Epithelial cell of proximal tubule (primary cell): ENCODE measurements at regions not wholly inside any gene's neighbourhood (a gene's known extent, or its start where the extent isn't known, plus 50 kb on each side); places are given as distances from the start of the nearest gene placed in this dataset.
"Not testable (repeated sequence)": the region's sequence is repeated elsewhere in the genome, so short reads cannot be mapped to it uniquely, and the experiment has no call there.

Experiments used
- DNase-seq: peaks from one replicate; pipeline ENCODE4 v3.0.0-alpha.2; 2011; ENCODE audit warnings: low read depth
- H3K4me3 ChIP-seq: 2 replicates; pipeline ENCODE4 v1.5.1; 2011; ENCODE audit warnings: low read depth, mild to moderate bottlenecking, low read length
- CTCF ChIP-seq: conservative IDR thresholded peaks from 2 replicates; pipeline ENCODE4 v1.5.1; 2012; ENCODE audit warnings: low read depth, mild to moderate bottlenecking, low read length

GRCh38 chr15:20261321-20262280 lies 280.0 kb downstream of the GOLGA6L6 start:
- H3K4me3 ChIP-seq = not testable (repeated sequence)
- DNase-seq = peak; percentile 89

GRCh38 chr15:20260650-20261049 lies 280.9 kb downstream of the GOLGA6L6 start:
- DNase-seq, H3K4me3 ChIP-seq: not testable (repeated sequence)

DNA sequence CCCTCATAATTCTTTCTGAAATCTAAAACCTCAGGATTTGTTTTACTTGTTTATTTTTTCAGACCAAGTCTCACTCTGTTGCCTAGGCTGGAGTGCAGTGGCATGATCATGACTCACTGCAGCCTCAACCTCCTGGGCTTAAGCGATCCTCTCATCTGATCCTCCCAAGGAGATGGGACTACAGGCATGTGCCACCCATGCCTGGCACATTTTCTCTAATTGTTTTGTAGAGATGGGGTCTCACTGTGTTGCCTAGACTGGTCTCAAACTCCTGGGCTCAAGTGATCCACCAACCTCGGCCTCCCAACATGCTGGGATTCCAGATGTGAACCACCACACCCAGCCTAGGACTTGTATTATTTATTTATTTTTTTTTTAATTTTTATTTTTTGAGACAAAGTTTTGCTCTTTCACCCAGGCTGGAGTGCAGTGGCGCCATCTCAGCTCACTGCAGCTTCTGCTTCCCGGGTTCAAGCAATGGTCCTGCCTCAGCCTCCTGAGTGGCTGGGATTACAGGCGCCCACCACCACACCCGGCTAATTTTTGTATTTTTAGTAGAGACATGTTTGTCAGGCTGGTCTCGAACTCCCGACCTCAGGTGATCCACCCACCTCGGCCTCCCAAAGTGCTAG lies 281.9 kb downstream of the GOLGA6L6 start:
- DNase-seq, H3K4me3 ChIP-seq: not testable (repeated sequence)

GRCh38 chr15:20256394-20256793 lies 285.2 kb downstream of the GOLGA6L6 start:
- DNase-seq, H3K4me3 ChIP-seq: not testable (repeated sequence)

DNA sequence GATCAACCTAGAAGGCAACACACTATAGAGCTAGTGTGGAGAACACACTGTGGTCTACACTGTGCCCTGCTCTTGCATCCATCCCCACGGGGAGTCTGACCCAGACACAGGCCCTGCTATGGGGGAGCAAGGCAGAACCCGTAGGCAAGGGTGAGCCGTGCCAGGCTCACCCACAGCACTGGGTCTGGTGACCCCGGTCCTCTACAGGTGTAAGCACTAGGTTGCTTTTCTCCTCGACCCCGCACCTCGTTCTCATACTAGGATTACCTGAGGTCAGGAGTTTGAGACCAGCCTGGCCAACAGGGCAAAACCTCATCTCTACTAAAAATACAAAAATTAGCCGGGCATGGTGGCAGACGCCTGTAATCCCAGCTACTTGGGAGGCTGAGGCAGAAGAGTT lies 286.0 kb downstream of the GOLGA6L6 start:
- DNase-seq, H3K4me3 ChIP-seq: not testable (repeated sequence)

DNA sequence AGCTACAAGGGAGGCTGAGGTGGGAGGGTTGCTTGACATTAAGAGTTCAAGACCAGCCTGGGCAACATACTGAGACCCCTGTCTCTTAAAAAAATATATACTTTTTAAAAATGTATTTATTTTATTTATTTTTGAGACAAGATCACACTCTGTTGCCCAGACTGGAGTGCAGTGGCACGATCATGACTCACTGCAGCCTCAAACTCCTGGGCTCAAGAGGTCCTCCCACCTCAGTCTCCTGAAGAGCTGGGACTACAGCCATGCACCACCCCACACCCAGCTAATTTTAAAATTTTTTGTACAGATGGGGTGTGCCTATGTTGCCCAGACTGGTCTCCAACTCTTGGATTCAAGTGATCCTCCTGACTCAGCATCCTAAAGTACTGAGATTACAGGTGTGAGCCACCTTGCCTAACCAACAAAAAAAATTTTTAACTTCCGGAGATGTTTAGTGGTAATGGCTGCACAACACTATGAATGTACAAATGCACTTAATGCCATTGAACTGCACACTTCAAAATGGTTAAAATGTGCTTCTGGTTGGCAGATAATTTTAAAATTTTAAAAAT lies 288.5 kb downstream of the GOLGA6L6 start:
- DNase-seq, H3K4me3 ChIP-seq: not testable (repeated sequence)

GRCh38 chr15:20252040-20252439 lies 289.6 kb downstream of the GOLGA6L6 start:
- not testable (repeated sequence) for DNase-seq, H3K4me3 ChIP-seq

GRCh38 chr15:20251214-20252005 lies 290.2 kb downstream of the GOLGA6L6 start:
- not testable (repeated sequence) for DNase-seq, H3K4me3 ChIP-seq
- peak; percentile 17 for TF ChIP-seq CTCF

DNA sequence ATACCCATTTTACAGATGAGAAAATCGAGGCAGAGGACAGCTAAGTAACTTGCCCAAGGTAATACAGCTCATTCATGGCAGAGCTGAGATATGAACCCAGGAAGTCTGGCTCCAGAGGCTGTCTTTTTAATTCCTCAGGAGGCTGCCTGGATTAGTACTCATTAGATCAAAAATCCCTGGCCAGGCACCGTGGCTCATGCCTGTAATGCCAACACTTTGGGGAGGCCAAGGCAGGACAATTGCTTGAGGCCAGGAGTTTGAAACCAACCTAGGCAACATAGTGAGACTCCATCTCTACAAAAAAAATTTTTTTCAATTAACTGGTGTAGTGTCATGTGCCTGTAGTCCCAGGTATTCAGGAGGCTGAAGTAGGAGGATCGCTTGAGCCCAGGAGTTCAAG lies 291.4 kb downstream of the GOLGA6L6 start:
- DNase-seq, H3K4me3 ChIP-seq: not testable (repeated sequence)

DNA sequence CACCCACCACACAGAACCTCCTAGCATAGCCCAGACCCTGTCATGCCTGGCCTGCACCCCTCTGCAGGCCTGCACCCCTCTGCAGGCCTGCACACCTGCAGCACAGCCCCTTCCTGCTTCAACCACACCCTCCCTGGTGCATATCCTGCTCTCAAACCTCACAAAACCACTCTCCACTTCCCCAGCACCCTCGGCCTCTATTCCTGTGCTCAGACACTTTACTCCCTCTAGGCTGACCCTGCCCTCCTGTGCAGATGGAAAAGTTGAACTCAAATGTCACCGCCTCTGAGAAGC lies 292.0 kb downstream of the GOLGA6L6 start:
- DNase-seq, H3K4me3 ChIP-seq: not testable (repeated sequence)

DNA sequence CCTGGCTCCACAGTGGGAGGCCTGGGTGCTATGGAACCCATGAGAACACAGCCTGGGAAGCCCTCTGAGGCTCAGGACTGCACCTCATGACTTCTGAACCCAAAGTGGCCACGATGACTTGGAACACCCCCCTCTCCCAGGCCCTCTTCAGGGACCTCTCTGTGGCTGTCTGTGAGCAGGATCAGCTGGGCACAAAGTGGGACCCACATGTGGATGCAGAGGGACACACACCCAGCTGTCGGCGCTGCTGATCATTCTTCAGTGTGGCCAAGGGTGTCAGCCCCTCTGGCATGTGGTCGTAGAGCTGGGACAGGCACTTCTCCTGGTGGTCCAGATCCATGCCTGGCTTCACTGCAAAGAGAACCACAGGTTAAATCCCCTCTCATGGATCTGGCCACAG lies 293.2 kb downstream of the GOLGA6L6 start:
- not testable (repeated sequence) for DNase-seq, H3K4me3 ChIP-seq

GRCh38 chr15:20247137-20247536 lies 294.5 kb downstream of the GOLGA6L6 start:
- not testable (repeated sequence) for H3K4me3 ChIP-seq, DNase-seq

- not testable (repeated sequence) for DNase-seq
These were observed 295.0 kb downstream of the GOLGA6L6 start for GRCh38 chr15:20246624-20247023.

GRCh38 chr15:20245856-20246255 lies 295.7 kb downstream of the GOLGA6L6 start:
- not testable (repeated sequence) for H3K4me3 ChIP-seq, DNase-seq

More at GRCh38 chr15:20246624-20247023, 295.0 kb downstream of the GOLGA6L6 start:
- H3K4me3 ChIP-seq = not testable (repeated sequence)

- not testable (repeated sequence) for DNase-seq, H3K4me3 ChIP-seq
These were observed 296.8 kb downstream of the GOLGA6L6 start for GRCh38 chr15:20244792-20245191.

DNA sequence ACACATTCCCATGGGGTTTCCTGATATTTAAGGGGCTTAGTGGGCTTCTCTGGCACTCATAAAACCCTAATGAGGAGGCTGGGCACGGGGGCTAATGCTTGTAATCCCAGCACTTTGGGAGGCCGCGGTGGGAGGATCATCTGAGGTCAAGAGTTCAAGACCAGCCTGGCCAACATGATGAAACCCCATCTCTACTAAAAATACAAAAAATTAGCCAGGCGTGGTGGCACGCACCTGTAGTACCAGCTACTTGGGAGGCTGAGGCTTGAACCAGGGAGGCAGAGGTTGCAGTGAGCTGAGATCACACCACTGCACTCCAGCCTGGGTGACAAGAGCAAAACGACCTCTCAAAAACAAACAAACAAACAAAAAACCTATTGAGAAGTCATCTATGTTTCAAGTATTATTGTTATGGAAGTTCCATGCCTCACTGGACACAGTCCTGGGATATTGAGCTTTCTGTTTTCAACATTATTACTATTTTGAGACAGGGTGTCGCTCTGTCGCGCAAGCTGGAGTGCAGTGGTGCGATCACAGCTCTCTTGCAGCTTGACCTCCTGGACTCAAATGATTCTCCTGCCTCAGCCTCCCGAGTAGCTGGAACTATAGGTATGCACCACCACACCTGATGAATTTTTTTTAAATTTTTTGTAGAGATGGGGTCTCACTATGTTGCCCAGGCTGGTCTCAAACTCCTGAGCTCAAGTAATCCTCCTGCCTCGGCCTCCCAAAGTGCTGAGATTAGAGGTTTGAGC lies 297.9 kb downstream of the GOLGA6L6 start:
- DNase-seq, H3K4me3 ChIP-seq: not testable (repeated sequence)

GRCh38 chr15:20240366-20240917 lies 301.2 kb downstream of the GOLGA6L6 start:
- not testable (repeated sequence) for DNase-seq, H3K4me3 ChIP-seq
